Liver (tissue), 8 donors: ENCODE measurements at regions not wholly inside any gene's neighbourhood (a gene's known extent, or its start where the extent isn't known, plus 50 kb on each side); places are given as distances from the start of the nearest gene placed in this dataset.
"Not testable (repeated sequence)": the region's sequence is repeated elsewhere in the genome, so short reads cannot be mapped to it uniquely, and the experiment has no call there.

Experiments used
- DNase-seq: peaks from one replicate; pipeline ENCODE4 v3.0.0-alpha.2; 2017; ENCODE audit warnings: low spot score
- H3K27ac ChIP-seq, 2 donors: one replicate each; pipeline ENCODE4 v1.7.0; 2013; ENCODE audit warnings: inconsistent platforms in 2 of 2, low read length in 2 of 2, control low read depth in 1 of 2, low read depth in 1 of 2, mild to moderate bottlenecking in 1 of 2
- H3K27me3 ChIP-seq, 4 donors: one replicate each; pipeline versions ENCODE4 v1.6.1 to v1.7.0; 2013; ENCODE audit warnings: low read length in 3 of 4, inconsistent platforms in 1 of 4, mild to moderate bottlenecking in 1 of 4, moderate library complexity in 1 of 4; ENCODE audit not compliant: control insufficient read depth in 4 of 4, insufficient read depth in 4 of 4
- H3K36me3 ChIP-seq, 4 donors: one replicate each; pipeline versions ENCODE4 v1.6.1 to v1.7.0; 2013; ENCODE audit warnings: low read length in 3 of 4, mild to moderate bottlenecking in 3 of 4, low read depth in 1 of 4, moderate library complexity in 1 of 4; ENCODE audit not compliant: control insufficient read depth in 4 of 4, insufficient read depth in 3 of 4
- H3K4me1 ChIP-seq, 4 donors: one replicate each; pipeline versions ENCODE4 v1.6.1 to v1.7.0; 2013; ENCODE audit warnings: low read length in 3 of 4, mild to moderate bottlenecking in 3 of 4, moderate library complexity in 1 of 4; ENCODE audit not compliant: control insufficient read depth in 4 of 4, insufficient read depth in 4 of 4
- H3K4me3 ChIP-seq, 3 donors: one replicate each; pipeline versions ENCODE4 v1.6.1 to v1.7.0; 2013; ENCODE audit warnings: low read length in 3 of 3, control low read depth in 1 of 3, low read depth in 1 of 3, mild to moderate bottlenecking in 1 of 3
- H3K9ac ChIP-seq, 2 donors: one replicate each; pipeline ENCODE4 v1.7.0; 2013; ENCODE audit warnings: low read length in 2 of 2, mild to moderate bottlenecking in 2 of 2, moderate library complexity in 2 of 2, control low read depth in 1 of 2, low read depth in 1 of 2
- H3K9me3 ChIP-seq, 4 donors: one replicate each; pipeline versions ENCODE4 v1.6.1 to v1.7.0; 2013; ENCODE audit warnings: low read length in 3 of 4; ENCODE audit not compliant: control insufficient read depth in 4 of 4
- CTCF ChIP-seq: fragments of 150-350 bp; IDR thresholded peaks from 2 replicates; pipeline ENCODE4 v1.5.1; 2017; ENCODE audit warnings: improper control_type of control experiment, low read depth, low read length; ENCODE audit not compliant: missing input control
- EGR1 ChIP-seq, 2 donors: IDR thresholded peaks; 2 replicates each; pipeline ENCODE4 v1.6.1; 2016 to 2018; ENCODE audit warnings: antibody characterized with exemption in 2 of 2, low read depth in 2 of 2
- FOXA2 ChIP-seq: IDR thresholded peaks from 2 replicates; pipeline ENCODE4 v1.6.1; 2016; ENCODE audit warnings: antibody characterized with exemption
- GABPA ChIP-seq, 2 donors: IDR thresholded peaks in 1 of 2; conservative IDR thresholded peaks in 1 of 2; 2 replicates each; pipeline ENCODE4 v1.6.1; 2016; ENCODE audit warnings: antibody characterized with exemption in 2 of 2, mild to moderate bottlenecking in 1 of 2, moderate library complexity in 1 of 2
- HNF4A ChIP-seq, 2 donors: conservative IDR thresholded peaks; 2 replicates each; pipeline ENCODE4 v1.6.1; 2016; ENCODE audit warnings: antibody characterized with exemption in 2 of 2, mild to moderate bottlenecking in 2 of 2
- HNF4G ChIP-seq: IDR thresholded peaks from 2 replicates; pipeline ENCODE4 v1.6.1; 2016; ENCODE audit warnings: antibody characterized with exemption
- NR2F2 ChIP-seq: IDR thresholded peaks from 2 replicates; pipeline ENCODE4 v1.6.1; 2016; ENCODE audit warnings: antibody characterized with exemption
- REST ChIP-seq: IDR thresholded peaks from 2 replicates; pipeline ENCODE4 v1.6.1; 2016; ENCODE audit warnings: antibody characterized with exemption, mild to moderate bottlenecking
- RXRA ChIP-seq, 2 donors: IDR thresholded peaks; 2 replicates each; pipeline ENCODE4 v1.6.1; 2017 to 2018; ENCODE audit warnings: antibody characterized with exemption in 2 of 2, mild to moderate bottlenecking in 1 of 2
- SP1 ChIP-seq: IDR thresholded peaks from 2 replicates; pipeline ENCODE4 v1.6.1; 2018; ENCODE audit warnings: antibody characterized with exemption, mild to moderate bottlenecking
- YY1 ChIP-seq: IDR thresholded peaks from 2 replicates; pipeline ENCODE4 v1.6.1; 2016; ENCODE audit warnings: antibody characterized with exemption, mild to moderate bottlenecking
- WGBS: extraction: QIAGEN DNeasy Blood & Tissue Kit; methylation state at CpG from one replicate; pipeline ENCODE4 v1.1.7; 2013; 5-methylcytosine and 5-hydroxymethylcytosine counted together
- TF ChIP-seq, protein P1 (sequence below): IDR thresholded peaks from 2 replicates; pipeline ENCODE4 v1.6.1; 2016; ENCODE audit warnings: antibody characterized with exemption
- donor health status: healthy.
- donor health status: healthy.
- donor health status: healthy.
- donor health status: healthy.
- donor health status: healthy.

DNA sequence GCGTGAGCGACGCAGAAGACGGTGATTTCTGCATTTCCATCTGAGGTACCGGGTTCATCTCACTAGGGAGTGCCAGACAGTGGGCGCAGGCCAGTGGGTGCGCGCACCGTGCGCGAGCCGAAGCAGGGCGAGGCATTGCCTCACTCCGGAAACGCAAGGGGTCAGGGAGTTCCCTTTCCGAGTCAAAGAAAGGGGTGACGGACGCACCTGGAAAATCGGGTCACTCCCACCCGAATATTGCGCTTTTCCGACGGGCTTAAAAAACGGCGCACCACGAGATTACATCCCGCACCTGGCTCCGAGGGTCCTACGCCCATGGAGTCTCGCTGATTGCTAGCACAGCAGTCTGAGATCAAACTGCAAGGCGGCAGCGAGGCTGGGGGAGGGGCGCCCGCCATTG is 63.4 kb upstream of the SH3BP4 start:
- not testable (repeated sequence) for H3K4me3 ChIP-seq, H3K27ac ChIP-seq

GRCh38 chr2:234887195-234887594 is 64.6 kb upstream of the SH3BP4 start:
- no peak overlapping the region for H3K9ac ChIP-seq
- no peak for DNase-seq
- H3K4me1 ChIP-seq: peaks cover 0 to 15% (median 5%) of the 10 kb centered on the region in 4 donors
- no peak overlapping the region for H3K27ac ChIP-seq
- no peaks in the 10 kb centered on the region for H3K9me3 ChIP-seq
- no peak overlapping the region for H3K4me3 ChIP-seq
- no peaks in the 10 kb centered on the region for H3K27me3 ChIP-seq
- peak in 1 of 2 donors; percentile 21 for TF ChIP-seq RXRA (IDR thresholded peaks at IDR 0.05)
- no peak for TF ChIP-seq YY1
- peak; percentile 15 for TF ChIP-seq SP1
- WGBS: 67% methylated on average over 3 of the region's 3 CpGs
- H3K36me3 ChIP-seq: no peaks in the 10 kb centered on the region

More for the DNA sequence above, 63.4 kb upstream of the SH3BP4 start:
- DNase-seq, H3K9me3 ChIP-seq, H3K9ac ChIP-seq, H3K36me3 ChIP-seq, H3K4me1 ChIP-seq, H3K27me3 ChIP-seq: not testable (repeated sequence)
- WGBS: 46% methylated on average over 31 of the region's 34 CpGs
- peak; percentile 7 for TF ChIP-seq YY1

DNA sequence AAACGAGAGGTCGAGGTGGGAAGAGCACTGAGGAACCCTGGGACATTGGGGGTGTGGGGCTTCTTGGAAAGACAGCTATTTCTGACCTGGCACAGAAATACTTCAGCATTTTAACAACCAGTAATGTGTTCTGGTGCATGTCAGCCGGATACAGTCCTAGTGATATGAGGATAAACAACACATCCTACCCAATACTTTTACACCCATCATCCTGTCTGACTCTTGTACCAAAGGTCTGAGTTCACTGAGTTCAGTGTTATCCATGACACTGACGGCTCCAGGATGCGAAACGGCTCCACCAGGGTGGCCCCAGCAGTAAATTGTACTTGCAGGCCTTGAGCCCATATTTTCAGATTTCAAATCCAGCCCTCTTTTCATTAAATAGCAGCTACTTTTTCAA is 65.9 kb upstream of the SH3BP4 start:
- Histone ChIP-seq H3K27ac (no peak overlapping the region), H3K9me3 (no peaks in the 10 kb centered on the region), H3K4me3 (no peak overlapping the region), H3K27me3 (no peaks in the 10 kb centered on the region), H3K4me1 (peaks cover 0 to 27% (median 16%) of the 10 kb centered on the region in 4 donors), H3K9ac (no peak overlapping the region), H3K36me3 (no peaks in the 10 kb centered on the region)
- no peak for TF ChIP-seq GABPA (IDR thresholded peaks at IDR 0.05 in 1 of 2, conservative IDR thresholded peaks at IDR 0.05 in 1 of 2)
- TF ChIP-seq NR2F2: peak; percentile 94
- no peak for TF ChIP-seq FOXA2
- TF ChIP-seq, protein P1, sequence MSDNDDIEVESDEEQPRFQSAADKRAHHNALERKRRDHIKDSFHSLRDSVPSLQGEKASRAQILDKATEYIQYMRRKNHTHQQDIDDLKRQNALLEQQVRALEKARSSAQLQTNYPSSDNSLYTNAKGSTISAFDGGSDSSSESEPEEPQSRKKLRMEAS: no peak
- no peak for TF ChIP-seq HNF4A (conservative IDR thresholded peaks at IDR 0.05)
- TF ChIP-seq CTCF: no peak
- TF ChIP-seq EGR1 (IDR thresholded peaks at IDR 0.05; ENCODE audit: low read depth in 2 of 2): no peak
- TF ChIP-seq REST: no peak
- TF ChIP-seq RXRA (IDR thresholded peaks at IDR 0.05): peak; percentile 56 to 70
- TF ChIP-seq HNF4G: no peak
- TF ChIP-seq SP1: peak; percentile 13
- no peak for DNase-seq
- 76% methylated on average over 6 of the region's 6 CpGs for WGBS
